A673 (cell line): ENCODE measurements at regions not wholly inside any gene's neighbourhood (a gene's known extent, or its start where the extent isn't known, plus 50 kb on each side); places are given as distances from the start of the nearest gene placed in this dataset.

Experiments
- BruUV-seq: library from RNA; stranded (reverse); fragments of 400-500 nt; replicated peaks from 2 replicates; lab custom pipeline; 2021; lab: Mats Ljungman, UMichigan
- CTCF ChIA-PET: fragments of 300-600 bp; sonication (Branson Sonifier 250); formaldehyde crosslinking; loops from one replicate; lab custom pipeline; 2022; ENCODE audit warnings: antibody characterized with exemption; lab: Charles Lee
- POLR2A ChIA-PET: fragments of 300-600 bp; sonication (Branson Sonifier 250); formaldehyde crosslinking; loops from one replicate; lab custom pipeline; 2022; ENCODE audit warnings: antibody characterized with exemption; ENCODE audit not compliant: low non-redundant PET; lab: Charles Lee
- DNase-seq: peaks from one replicate; pipeline ENCODE4 v3.0.0-alpha.2; 2015; ENCODE audit warnings: low spot score
- H3K27ac ChIP-seq: fragments of 200-600 bp; sonication (generic); 2 replicates; pipeline ENCODE4 v1.5.1; 2016; ENCODE audit warnings: mixed run types, low read depth, mild to moderate bottlenecking, mixed read lengths, antibody characterized with exemption, low read length; ENCODE audit not compliant: poor library complexity, severe bottlenecking
- H3K27me3 ChIP-seq: fragments of 200-600 bp; sonication (generic); replicated peaks from 2 replicates; pipeline ENCODE4 v1.6.1; 2017; ENCODE audit warnings: mixed run types, low read depth, mild to moderate bottlenecking, mixed read lengths, antibody characterized with exemption, low read length; ENCODE audit not compliant: insufficient read depth, poor library complexity
- H3K36me3 ChIP-seq: fragments of 200-600 bp; sonication (generic); 2 replicates; pipeline ENCODE4 v1.6.1; 2016; ENCODE audit warnings: mixed run types, mild to moderate bottlenecking, mixed read lengths, antibody characterized with exemption, low read length; ENCODE audit not compliant: insufficient read depth, poor library complexity, severe bottlenecking
- H3K4me1 ChIP-seq: fragments of 200-600 bp; sonication (generic); 2 replicates; pipeline ENCODE4 v1.6.1; 2017; ENCODE audit warnings: mixed run types, mild to moderate bottlenecking, mixed read lengths, antibody characterized with exemption, low read length; ENCODE audit not compliant: insufficient read depth, poor library complexity, severe bottlenecking
- H3K4me3 ChIP-seq: fragments of 200-600 bp; sonication (generic); 2 replicates; pipeline ENCODE4 v1.5.1; 2016; ENCODE audit warnings: low read depth, mixed run types, mild to moderate bottlenecking, mixed read lengths, low read length; ENCODE audit not compliant: poor library complexity, severe bottlenecking
- H3K9me3 ChIP-seq: fragments of 200-600 bp; sonication (generic); 2 replicates; pipeline ENCODE4 v1.6.1; 2016; ENCODE audit warnings: mixed run types, low read depth, mild to moderate bottlenecking, mixed read lengths, antibody characterized with exemption, low read length; ENCODE audit not compliant: poor library complexity, severe bottlenecking
- EZH2 ChIP-seq: fragments of 200-600 bp; sonication (generic); IDR thresholded peaks from 2 replicates; pipeline ENCODE4 v1.6.1; 2017; ENCODE audit warnings: borderline replicate concordance, low read depth, mild to moderate bottlenecking, mixed read lengths, antibody characterized with exemption, low read length; ENCODE audit not compliant: poor library complexity, severe bottlenecking
- intact Hi-C: fragments of 100-400 bp; cut with micrococcal nuclease; formaldehyde crosslinking; loops from one replicate; pipeline ENCODE4 v1.10.0; 2022; ENCODE audit not compliant: unreplicated experiment
- TF ChIP-seq, protein P1 (sequence below): fragments of 300-800, 200-600 bp; sonication (generic); conservative IDR thresholded peaks from 2 replicates; pipeline ENCODE4 v1.5.1; 2017; ENCODE audit warnings: low read depth, mild to moderate bottlenecking, antibody characterized with exemption, low read length, moderate library complexity, mixed read lengths

DNA sequence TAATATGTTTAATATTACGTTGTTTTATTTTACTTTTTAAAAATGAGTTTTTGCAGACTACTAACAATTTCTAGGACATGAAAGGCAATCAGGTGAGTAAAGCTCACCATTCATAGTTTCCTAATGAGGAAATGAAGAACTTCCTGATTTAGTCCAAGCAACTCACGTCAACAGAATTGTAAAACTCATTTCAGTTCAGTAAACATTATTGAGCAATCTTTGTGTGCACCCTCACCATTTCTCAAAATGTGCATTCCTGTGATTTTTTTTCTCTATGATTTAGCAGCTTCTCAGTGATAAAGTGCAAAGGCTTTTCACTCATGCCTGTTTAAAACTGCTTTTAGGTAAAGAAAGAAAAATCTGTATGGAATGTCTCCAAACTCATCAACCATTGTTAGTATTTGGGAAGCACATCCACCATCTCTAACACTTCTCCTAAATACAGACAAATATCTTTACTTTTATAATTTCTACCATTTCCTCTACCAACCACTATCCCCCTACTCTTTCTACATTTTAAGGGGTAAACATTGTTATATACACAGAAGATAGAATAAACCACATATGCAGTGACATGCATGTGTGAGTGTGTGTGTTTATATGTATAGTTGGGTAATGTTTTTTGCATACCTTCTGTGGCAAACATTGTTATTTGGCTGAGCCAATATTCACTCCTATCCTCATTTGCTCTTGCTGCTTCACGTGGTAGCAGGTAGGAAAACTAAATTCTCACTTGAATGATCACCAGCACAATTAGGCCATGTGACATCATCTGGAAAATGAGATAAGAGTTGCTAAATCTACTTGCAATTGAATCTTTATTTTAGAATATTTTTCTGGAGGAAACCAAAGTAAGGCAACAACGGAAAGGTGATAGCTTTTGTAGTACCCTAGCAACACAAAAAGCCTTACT lies 54.7 kb upstream of the PRDM8 start:
- TF ChIP-seq, protein P1, sequence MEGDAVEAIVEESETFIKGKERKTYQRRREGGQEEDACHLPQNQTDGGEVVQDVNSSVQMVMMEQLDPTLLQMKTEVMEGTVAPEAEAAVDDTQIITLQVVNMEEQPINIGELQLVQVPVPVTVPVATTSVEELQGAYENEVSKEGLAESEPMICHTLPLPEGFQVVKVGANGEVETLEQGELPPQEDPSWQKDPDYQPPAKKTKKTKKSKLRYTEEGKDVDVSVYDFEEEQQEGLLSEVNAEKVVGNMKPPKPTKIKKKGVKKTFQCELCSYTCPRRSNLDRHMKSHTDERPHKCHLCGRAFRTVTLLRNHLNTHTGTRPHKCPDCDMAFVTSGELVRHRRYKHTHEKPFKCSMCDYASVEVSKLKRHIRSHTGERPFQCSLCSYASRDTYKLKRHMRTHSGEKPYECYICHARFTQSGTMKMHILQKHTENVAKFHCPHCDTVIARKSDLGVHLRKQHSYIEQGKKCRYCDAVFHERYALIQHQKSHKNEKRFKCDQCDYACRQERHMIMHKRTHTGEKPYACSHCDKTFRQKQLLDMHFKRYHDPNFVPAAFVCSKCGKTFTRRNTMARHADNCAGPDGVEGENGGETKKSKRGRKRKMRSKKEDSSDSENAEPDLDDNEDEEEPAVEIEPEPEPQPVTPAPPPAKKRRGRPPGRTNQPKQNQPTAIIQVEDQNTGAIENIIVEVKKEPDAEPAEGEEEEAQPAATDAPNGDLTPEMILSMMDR = no peak
- TF ChIP-seq EZH2 = no peak
- DNase-seq = no peak
- no TSS peak for BruUV-seq

GRCh38 chr4:80141543-80141942 lies 55.8 kb upstream of the PRDM8 start:
- DNase-seq = no peak
- H3K27ac ChIP-seq = no peak overlapping the region
- H3K9me3 ChIP-seq = no peaks in the 10 kb centered on the region
- H3K4me3 ChIP-seq = no peak overlapping the region
- no peaks in the 10 kb centered on the region for H3K4me1 ChIP-seq
- no peaks in the 10 kb centered on the region for H3K36me3 ChIP-seq
- CTCF ChIA-PET = no interaction called here
- POLR2A ChIA-PET = no interaction called here
- TF ChIP-seq EZH2 = no peak
- TF ChIP-seq, protein P1 = no peak
- no peaks in the 10 kb centered on the region for H3K27me3 ChIP-seq
- no TSS peak for BruUV-seq
- intact Hi-C loops = no loop called here

More for the DNA sequence above, 54.7 kb upstream of the PRDM8 start:
- H3K4me1 ChIP-seq = no peaks in the 10 kb centered on the region
- CTCF ChIA-PET = no interaction called here
- H3K4me3 ChIP-seq = no peak overlapping the region
- no peak overlapping the region for H3K27ac ChIP-seq
- H3K36me3 ChIP-seq = no peaks in the 10 kb centered on the region
- no peaks in the 10 kb centered on the region for H3K9me3 ChIP-seq
- POLR2A ChIA-PET = no interaction called here
- intact Hi-C loops = no loop called here
- no peaks in the 10 kb centered on the region for H3K27me3 ChIP-seq

GRCh38 chr4:80140194-80140593 lies 57.1 kb upstream of the PRDM8 start:
- Histone ChIP-seq H3K27me3 (no peaks in the 10 kb centered on the region), H3K36me3 (no peaks in the 10 kb centered on the region), H3K4me3 (no peak overlapping the region), H3K27ac (no peak overlapping the region), H3K4me1 (no peaks in the 10 kb centered on the region), H3K9me3 (no peaks in the 10 kb centered on the region)
- BruUV-seq = no TSS peak
- DNase-seq = no peak
- CTCF ChIA-PET = no interaction called here
- POLR2A ChIA-PET = no interaction called here
- intact Hi-C loops = no loop called here
- TF ChIP-seq, protein P1 = no peak
- no peak for TF ChIP-seq EZH2
